ENCODE measurements at regions not wholly inside any gene's neighbourhood (a gene's known extent, or its start where the extent isn't known, plus 50 kb on each side); places are given as distances from the start of the nearest gene placed in this dataset.
A peak's percentile ranks its signal among the peaks of the same experiment; 100 is the strongest.

GRCh38 chr5:168012006-168012405 is 279.4 kb upstream of the WWC1 start:
- DNase-seq = no peak

GRCh38 chr5:168013546-168013945 is 277.9 kb upstream of the WWC1 start:
- DNase-seq = no peak

- no peak for DNase-seq
Measured at GRCh38 chr5:168014433-168015123, 276.9 kb upstream of the WWC1 start.

- DNase-seq = no peak
Measured at GRCh38 chr5:168015506-168015905, 275.9 kb upstream of the WWC1 start.

GRCh38 chr5:168017313-168017712 is 274.1 kb upstream of the WWC1 start:
- no peak for DNase-seq

GRCh38 chr5:168019143-168019542 is 272.3 kb upstream of the WWC1 start:
- DNase-seq = no peak

GRCh38 chr5:168020542-168021294 is 270.7 kb upstream of the WWC1 start:
- DNase-seq = peak; percentile 1

- DNase-seq = no peak
Measured at GRCh38 chr5:168022446-168023169, 268.8 kb upstream of the WWC1 start.

GRCh38 chr5:168023191-168023590 is 268.3 kb upstream of the WWC1 start:
- DNase-seq = no peak

GRCh38 chr5:168024306-168024705 is 267.1 kb upstream of the WWC1 start:
- no peak for DNase-seq

- DNase-seq = no peak
Measured at GRCh38 chr5:168027007-168027406, 264.4 kb upstream of the WWC1 start.

GRCh38 chr5:168030912-168031311 is 260.5 kb upstream of the WWC1 start:
- DNase-seq = no peak

GRCh38 chr5:168031614-168032013 is 259.8 kb upstream of the WWC1 start:
- no peak for DNase-seq

GRCh38 chr5:168039039-168039438 is 252.4 kb upstream of the WWC1 start:
- no peak for DNase-seq

GRCh38 chr5:168039566-168040248 is 251.7 kb upstream of the WWC1 start:
- DNase-seq = no peak

- DNase-seq = no peak
Measured at GRCh38 chr5:168041583-168041982, 249.9 kb upstream of the WWC1 start.

- no peak for DNase-seq
Measured at GRCh38 chr5:168042284-168043068, 249.0 kb upstream of the WWC1 start.

- DNase-seq = no peak
Measured at GRCh38 chr5:168046163-168046562, 245.3 kb upstream of the WWC1 start.

- no peak for DNase-seq
Measured at GRCh38 chr5:168047043-168047668, 244.3 kb upstream of the WWC1 start.

GRCh38 chr5:168047669-168048111 is 243.8 kb upstream of the WWC1 start:
- DNase-seq = no peak

- DNase-seq = no peak
Measured at GRCh38 chr5:168048486-168048885, 243.0 kb upstream of the WWC1 start.

- DNase-seq = no peak
Measured at GRCh38 chr5:168052686-168053085, 238.8 kb upstream of the WWC1 start.

Measured in inflammatory macrophage treated with lipopolysaccharide for 4 hours (primary cell).